HK-2 (cell line): ENCODE measurements at regions not wholly inside any gene's neighbourhood (a gene's known extent, or its start where the extent isn't known, plus 50 kb on each side); places are given as distances from the start of the nearest gene placed in this dataset.

Experiments
- DNase-seq: peaks from one replicate; pipeline ENCODE4 v3.0.0-alpha.2; 2018; ENCODE audit not compliant: unreplicated experiment

- no peak for DNase-seq
Observed at GRCh38 chr13:66071029-66071428, 1159.1 kb downstream of the PCDH9 start.

- DNase-seq = no peak
Observed at GRCh38 chr13:66069570-66069969, 1160.6 kb downstream of the PCDH9 start.

GRCh38 chr13:66068683-66069082, 1161.5 kb downstream of the PCDH9 start:
- DNase-seq = no peak

- no peak for DNase-seq
Observed at GRCh38 chr13:66048888-66049287, 1181.2 kb downstream of the PCDH9 start.

- no peak for DNase-seq
Observed at GRCh38 chr13:66040506-66040905, 1189.6 kb downstream of the PCDH9 start.

- no peak for DNase-seq
Observed at GRCh38 chr13:66037096-66037495, 1193.0 kb downstream of the PCDH9 start.

- DNase-seq = no peak
Observed at GRCh38 chr13:66036636-66037035, 1193.5 kb downstream of the PCDH9 start.

GRCh38 chr13:66036024-66036614, 1194.0 kb downstream of the PCDH9 start:
- DNase-seq = no peak

GRCh38 chr13:66033924-66034323, 1196.2 kb downstream of the PCDH9 start:
- DNase-seq = no peak

- DNase-seq = no peak
Observed at GRCh38 chr13:66021846-66022245, 1208.3 kb downstream of the PCDH9 start.

GRCh38 chr13:66014771-66015170, 1215.4 kb downstream of the PCDH9 start:
- no peak for DNase-seq

GRCh38 chr13:66009241-66009640, 1220.9 kb downstream of the PCDH9 start:
- DNase-seq = no peak

GRCh38 chr13:66003558-66003957, 1226.6 kb downstream of the PCDH9 start:
- DNase-seq = no peak

- DNase-seq = no peak
Observed at GRCh38 chr13:66001140-66001539, 1229.0 kb downstream of the PCDH9 start.

GRCh38 chr13:65999411-65999810, 1230.7 kb downstream of the PCDH9 start:
- no peak for DNase-seq

- DNase-seq = no peak
Observed at GRCh38 chr13:65990684-65991083, 1239.5 kb downstream of the PCDH9 start.

GRCh38 chr13:65985612-65986011, 1244.5 kb downstream of the PCDH9 start:
- no peak for DNase-seq

- no peak for DNase-seq
Observed at GRCh38 chr13:65977525-65977924, 1252.6 kb downstream of the PCDH9 start.

GRCh38 chr13:65971541-65971940, 1258.6 kb downstream of the PCDH9 start:
- DNase-seq = no peak

- peak; percentile 2 for DNase-seq
Observed at GRCh38 chr13:65966991-65967451, 1263.1 kb downstream of the PCDH9 start.

GRCh38 chr13:65965501-65965900, 1264.6 kb downstream of the PCDH9 start:
- DNase-seq = no peak

GRCh38 chr13:65964672-65965071, 1265.5 kb downstream of the PCDH9 start:
- no peak for DNase-seq

GRCh38 chr13:65959305-65959704, 1270.8 kb downstream of the PCDH9 start:
- no peak for DNase-seq

GRCh38 chr13:65946387-65946786, 1283.7 kb downstream of the PCDH9 start:
- no peak for DNase-seq
